Transverse colon (tissue), 4 donors: ENCODE measurements at regions not wholly inside any gene's neighbourhood (a gene's known extent, or its start where the extent isn't known, plus 50 kb on each side); places are given as distances from the start of the nearest gene placed in this dataset.

Experiments
- EP300 ChIP-seq: sonication (generic); formaldehyde crosslinking; IDR thresholded peaks from one replicate; pipeline ENCODE4 v1.6.1; 2017; ENCODE audit warnings: antibody characterized with exemption, low read depth
- POLR2A ChIP-seq: fragments of 450-650 bp; IDR thresholded peaks from one replicate; pipeline ENCODE4 v1.6.1; 2016; ENCODE audit warnings: antibody characterized with exemption, mild to moderate bottlenecking, moderate library complexity
- POLR2AphosphoS5 ChIP-seq, 3 donors: sonication (generic); formaldehyde crosslinking; IDR thresholded peaks; one replicate each; pipeline ENCODE4 v1.6.1; 2016; ENCODE audit warnings: antibody characterized with exemption in 3 of 3
- TF ChIP-seq, protein P1 (sequence below), 5 experiments: fragments of 200-600 bp in 3 of 5; fragments of 450-650 bp in 2 of 5; sonication (generic) in 3 of 5; IDR thresholded peaks; 1 replicate in 2 of 5; 2 replicates in 3 of 5; pipeline ENCODE4 v1.5.1; 2016 to 2017; ENCODE audit warnings: antibody characterized with exemption in 5 of 5, inconsistent platforms in 3 of 5, mild to moderate bottlenecking in 2 of 5, moderate library complexity in 1 of 5

DNA sequence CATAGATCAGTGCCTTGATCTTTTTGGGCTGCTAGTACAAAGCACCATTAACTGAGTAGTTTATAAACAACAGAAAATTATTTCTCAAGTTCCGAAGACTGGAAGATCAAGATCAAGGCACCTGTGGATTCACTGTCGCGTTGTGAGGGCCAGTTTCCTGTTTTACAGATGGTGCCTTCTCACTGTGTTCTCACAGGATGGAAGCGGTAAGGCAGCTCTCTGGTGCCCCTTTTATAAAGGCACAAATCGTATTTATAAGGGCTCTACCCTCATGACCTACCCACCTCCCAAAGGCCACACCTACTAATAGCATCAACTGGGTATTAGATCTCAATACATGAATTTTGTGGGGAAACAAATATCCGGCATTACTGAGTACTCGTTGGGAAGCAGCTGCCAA lies 729.5 kb upstream of the SLC39A10 start:
- TF ChIP-seq, protein P1, sequence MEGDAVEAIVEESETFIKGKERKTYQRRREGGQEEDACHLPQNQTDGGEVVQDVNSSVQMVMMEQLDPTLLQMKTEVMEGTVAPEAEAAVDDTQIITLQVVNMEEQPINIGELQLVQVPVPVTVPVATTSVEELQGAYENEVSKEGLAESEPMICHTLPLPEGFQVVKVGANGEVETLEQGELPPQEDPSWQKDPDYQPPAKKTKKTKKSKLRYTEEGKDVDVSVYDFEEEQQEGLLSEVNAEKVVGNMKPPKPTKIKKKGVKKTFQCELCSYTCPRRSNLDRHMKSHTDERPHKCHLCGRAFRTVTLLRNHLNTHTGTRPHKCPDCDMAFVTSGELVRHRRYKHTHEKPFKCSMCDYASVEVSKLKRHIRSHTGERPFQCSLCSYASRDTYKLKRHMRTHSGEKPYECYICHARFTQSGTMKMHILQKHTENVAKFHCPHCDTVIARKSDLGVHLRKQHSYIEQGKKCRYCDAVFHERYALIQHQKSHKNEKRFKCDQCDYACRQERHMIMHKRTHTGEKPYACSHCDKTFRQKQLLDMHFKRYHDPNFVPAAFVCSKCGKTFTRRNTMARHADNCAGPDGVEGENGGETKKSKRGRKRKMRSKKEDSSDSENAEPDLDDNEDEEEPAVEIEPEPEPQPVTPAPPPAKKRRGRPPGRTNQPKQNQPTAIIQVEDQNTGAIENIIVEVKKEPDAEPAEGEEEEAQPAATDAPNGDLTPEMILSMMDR (IDR thresholded peaks at IDR 0.05) = no peak
- TF ChIP-seq POLR2AphosphoS5 (IDR thresholded peaks at IDR 0.05) = no peak
- TF ChIP-seq POLR2A = no peak
- no peak for TF ChIP-seq EP300
